Smooth muscle cell (in vitro differentiated cells): ENCODE measurements at regions not wholly inside any gene's neighbourhood (a gene's known extent, or its start where the extent isn't known, plus 50 kb on each side); places are given as distances from the start of the nearest gene placed in this dataset.

Experiments used
- DNase-seq: peaks from one replicate; lab custom pipeline; 2025; ENCODE audit not compliant: unreplicated experiment; lab: John Stamatoyannopoulos, UW
- H2AFZ ChIP-seq: fragments of 200-600 bp; sonication (generic); 2 replicates; pipeline ENCODE4 v1.6.0; 2016; ENCODE audit warnings: antibody characterized with exemption, low read depth, mild to moderate bottlenecking
- H3F3A ChIP-seq: fragments of 200-600 bp; sonication (generic); 2 replicates; pipeline ENCODE4 v1.6.0; 2017; ENCODE audit warnings: antibody characterized with exemption, low read depth
- H3K27ac ChIP-seq: fragments of 200-600 bp; sonication (generic); 2 replicates; pipeline ENCODE4 v1.5.1; 2016; ENCODE audit warnings: low read depth, mild to moderate bottlenecking
- H3K27me3 ChIP-seq: fragments of 200-600 bp; sonication (generic); 2 replicates; pipeline ENCODE4 v1.6.1; 2016; ENCODE audit warnings: low read depth, mild to moderate bottlenecking
- H3K36me3 ChIP-seq: fragments of 200-600 bp; sonication (generic); 2 replicates; pipeline ENCODE4 v1.5.1; 2016; ENCODE audit warnings: low read depth
- H3K4me1 ChIP-seq: fragments of 200-600 bp; sonication (generic); 2 replicates; pipeline ENCODE4 v1.5.1; 2016; ENCODE audit warnings: low read depth
- H3K4me2 ChIP-seq: fragments of 200-600 bp; sonication (generic); 2 replicates; pipeline ENCODE4 v1.6.0; 2016; ENCODE audit warnings: mild to moderate bottlenecking
- H3K4me3 ChIP-seq: fragments of 200-600 bp; sonication (generic); 2 replicates; pipeline ENCODE4 v1.5.1; 2016; ENCODE audit warnings: mild to moderate bottlenecking
- H3K79me2 ChIP-seq: fragments of 200-600 bp; sonication (generic); 2 replicates; pipeline ENCODE4 v1.6.0; 2016; ENCODE audit warnings: low read depth, mild to moderate bottlenecking
- H3K9ac ChIP-seq: fragments of 200-600 bp; sonication (generic); 2 replicates; pipeline ENCODE4 v1.6.0; 2016; ENCODE audit warnings: low read depth
- H3K9me3 ChIP-seq: fragments of 200-600 bp; sonication (generic); replicated peaks from 2 replicates; pipeline ENCODE4 v1.5.1; 2016; ENCODE audit warnings: low read depth
- H4K20me1 ChIP-seq: fragments of 200-600 bp; sonication (generic); 2 replicates; pipeline ENCODE4 v1.6.0; 2016; ENCODE audit warnings: low read depth
- CTCF ChIP-seq: fragments of 200-600 bp; sonication (generic); IDR thresholded peaks from 2 replicates; pipeline ENCODE4 v1.5.1; 2017; ENCODE audit warnings: borderline replicate concordance, mild to moderate bottlenecking, antibody characterized with exemption; ENCODE audit not compliant: insufficient read depth, poor library complexity, severe bottlenecking
- WGBS: methylation state at CpG from one replicate; pipeline ENCODE4 v1.1.7; 2016; ENCODE audit warnings: low lambda C conversion rate; 5-methylcytosine and 5-hydroxymethylcytosine counted together

- DNase-seq, result no peak
- Histone ChIP-seq H3K4me3 (no peak overlapping the region), H4K20me1 (no peaks in the 10 kb centered on the region), H3K9ac (no peak overlapping the region), H3K79me2 (no peaks in the 10 kb centered on the region), H3F3A (no peaks in the 10 kb centered on the region), H2AFZ (no peak overlapping the region), H3K36me3 (no peaks in the 10 kb centered on the region), H3K27ac (no peak overlapping the region), H3K9me3 (no peaks in the 10 kb centered on the region), H3K4me1 (no peaks in the 10 kb centered on the region), H3K4me2 (no peak overlapping the region), H3K27me3 (no peaks in the 10 kb centered on the region)
- TF ChIP-seq CTCF, result no peak
These were observed 760.2 kb downstream of the STIM2 start for GRCh38 chr4:27620886-27621285.

GRCh38 chr4:27624749-27625148, 764.1 kb downstream of the STIM2 start:
- Histone ChIP-seq H2AFZ (no peak overlapping the region), H3K4me3 (no peak overlapping the region), H3K9me3 (no peaks in the 10 kb centered on the region), H3K79me2 (no peaks in the 10 kb centered on the region), H3F3A (no peaks in the 10 kb centered on the region), H3K27ac (no peak overlapping the region), H3K9ac (no peak overlapping the region), H3K36me3 (no peaks in the 10 kb centered on the region), H3K4me1 (no peaks in the 10 kb centered on the region), H3K4me2 (no peak overlapping the region), H3K27me3 (no peaks in the 10 kb centered on the region), H4K20me1 (no peaks in the 10 kb centered on the region)
- no peak for DNase-seq
- TF ChIP-seq CTCF, result no peak

- no peaks in the 10 kb centered on the region for H3K27me3 ChIP-seq
- no peaks in the 10 kb centered on the region for H4K20me1 ChIP-seq
- no peak overlapping the region for H3K4me3 ChIP-seq
- no peaks in the 10 kb centered on the region for H3K79me2 ChIP-seq
- H3K36me3 ChIP-seq, result no peaks in the 10 kb centered on the region
- H3K4me2 ChIP-seq, result no peak overlapping the region
- no peak for TF ChIP-seq CTCF
- no peak overlapping the region for H3K27ac ChIP-seq
- DNase-seq, result no peak
- H3K9ac ChIP-seq, result no peak overlapping the region
- no peaks in the 10 kb centered on the region for H3K4me1 ChIP-seq
- no peaks in the 10 kb centered on the region for H3F3A ChIP-seq
- 93% methylated on average over 4 of the region's 4 CpGs for WGBS
- no peaks in the 10 kb centered on the region for H3K9me3 ChIP-seq
- H2AFZ ChIP-seq, result no peak overlapping the region
These were observed 768.0 kb downstream of the STIM2 start for GRCh38 chr4:27628609-27629008.

- TF ChIP-seq CTCF, result no peak
- Histone ChIP-seq H3K36me3 (no peaks in the 10 kb centered on the region), H3K4me1 (no peaks in the 10 kb centered on the region), H2AFZ (no peak overlapping the region), H3K27ac (no peak overlapping the region), H3K9me3 (no peaks in the 10 kb centered on the region), H3K79me2 (no peaks in the 10 kb centered on the region), H3K4me3 (no peak overlapping the region), H3F3A (no peaks in the 10 kb centered on the region), H4K20me1 (no peaks in the 10 kb centered on the region), H3K27me3 (no peaks in the 10 kb centered on the region), H3K9ac (no peak overlapping the region), H3K4me2 (no peak overlapping the region)
- DNase-seq, result no peak
- 87% methylated on average over 7 of the region's 7 CpGs for WGBS
These were observed 769.0 kb downstream of the STIM2 start for GRCh38 chr4:27629532-27630225.
